SU-DHL-6 (cell line): ENCODE measurements at regions not wholly inside any gene's neighbourhood (a gene's known extent, or its start where the extent isn't known, plus 50 kb on each side); places are given as distances from the start of the nearest gene placed in this dataset.
"Not testable (repeated sequence)": the region's sequence is repeated elsewhere in the genome, so short reads cannot be mapped to it uniquely, and the experiment has no call there.

Experiments
- H2AFZ ChIP-seq: fragments of 200-600 bp; sonication (generic); 2 replicates; pipeline ENCODE4 v1.6.1; 2014; ENCODE audit warnings: low read depth, mild to moderate bottlenecking, moderate library complexity, mixed read lengths, antibody characterized with exemption, low read length; ENCODE audit not compliant: severe bottlenecking
- H3F3A ChIP-seq: fragments of 200-600 bp; shearing (Covaris generic); 2 replicates; pipeline ENCODE4 v1.6.0; 2016; ENCODE audit warnings: antibody characterized with exemption, mild to moderate bottlenecking; ENCODE audit not compliant: insufficient read depth
- H3K27ac ChIP-seq: fragments of 200-600 bp; sonication (generic); 2 replicates; pipeline ENCODE4 v1.5.1; 2016; ENCODE audit warnings: low read depth, mild to moderate bottlenecking, low read length, moderate library complexity, mixed read lengths
- H3K27me3 ChIP-seq: fragments of 200-600 bp; sonication (generic), shearing (Covaris generic); 2 replicates; pipeline ENCODE4 v1.6.0; 2014; ENCODE audit warnings: mild to moderate bottlenecking, low read length
- H3K36me3 ChIP-seq: fragments of 200-600 bp; sonication (generic); 2 replicates; pipeline ENCODE4 v1.6.1; 2014; ENCODE audit warnings: mild to moderate bottlenecking, low read length, mixed read lengths
- H3K4me2 ChIP-seq: fragments of 300-600, 200-600 bp; shearing (Covaris generic), sonication (generic); 2 replicates; pipeline ENCODE4 v1.6.0; 2014; ENCODE audit warnings: low read length, low read depth, mild to moderate bottlenecking; ENCODE audit not compliant: poor library complexity, severe bottlenecking
- H3K4me3 ChIP-seq: fragments of 200-600 bp; sonication (generic); 2 replicates; pipeline ENCODE4 v1.5.1; 2014; ENCODE audit warnings: antibody characterized with exemption, low read length, mild to moderate bottlenecking, mixed read lengths; ENCODE audit not compliant: insufficient read depth, poor library complexity, severe bottlenecking
- H3K79me2 ChIP-seq: fragments of 200-600 bp; sonication (generic); 2 replicates; pipeline ENCODE4 v1.6.1; 2014; ENCODE audit warnings: mild to moderate bottlenecking, low read length, moderate library complexity; ENCODE audit not compliant: insufficient read depth
- H3K9ac ChIP-seq: fragments of 200-600 bp; sonication (generic); 2 replicates; pipeline ENCODE4 v1.7.0; 2014; ENCODE audit warnings: mild to moderate bottlenecking, low read length
- H3K9me2 ChIP-seq: fragments of 200-600 bp; sonication (generic); replicated peaks from 2 replicates; pipeline ENCODE4 v1.6.1; 2014; ENCODE audit warnings: low read length; ENCODE audit not compliant: insufficient read depth
- H3K9me3 ChIP-seq: fragments of 200-600 bp; sonication (generic); 2 replicates; pipeline ENCODE4 v1.6.1; 2014; ENCODE audit warnings: low read length, mixed read lengths; ENCODE audit not compliant: insufficient read depth
- H4K20me1 ChIP-seq: fragments of 200-600 bp; sonication (generic); 2 replicates; pipeline ENCODE4 v1.6.1; 2014; ENCODE audit warnings: low read depth, mild to moderate bottlenecking, antibody characterized with exemption, low read length, moderate library complexity, mixed read lengths
- EZH2phosphoT487 ChIP-seq: fragments of 200-600 bp; sonication (generic), shearing (Covaris generic); conservative IDR thresholded peaks from 2 replicates; pipeline ENCODE4 v1.6.1; 2018; ENCODE audit warnings: mild to moderate bottlenecking, antibody characterized with exemption, low read length, moderate library complexity, mixed read lengths
- TF ChIP-seq, protein P1 (sequence below): fragments of 200-600 bp; sonication (generic); IDR thresholded peaks from one replicate; pipeline ENCODE4 v1.5.1; 2017; ENCODE audit warnings: antibody characterized with exemption, mild to moderate bottlenecking, low read length, moderate library complexity; ENCODE audit not compliant: insufficient read depth, poor library complexity, severe bottlenecking

DNA sequence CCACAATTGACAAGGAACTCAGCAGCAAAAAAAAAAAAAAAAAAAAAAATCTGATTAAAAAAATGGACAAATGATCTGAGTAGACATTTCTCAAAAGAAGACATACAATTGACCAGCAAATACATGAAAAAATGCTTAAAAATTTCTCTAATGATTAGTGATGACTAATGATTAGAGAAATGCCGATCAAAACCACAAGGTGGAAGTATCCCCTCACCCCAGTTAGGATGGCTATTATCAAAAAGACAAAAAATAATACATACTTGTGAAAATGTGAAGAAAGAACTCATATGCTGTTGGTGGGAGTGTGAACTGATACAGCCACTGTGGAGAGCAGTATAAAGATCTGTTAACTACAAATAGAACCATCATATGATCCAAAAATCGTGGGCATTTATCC is 245.3 kb downstream of the OSTF1 start:
- Histone ChIP-seq H3K79me2 (no peaks in the 10 kb centered on the region), H3K4me3 (no peak overlapping the region), H2AFZ (no peak overlapping the region), H3K9ac (no peak overlapping the region), H3K36me3 (no peaks in the 10 kb centered on the region), H3K9me3 (no peaks in the 10 kb centered on the region), H4K20me1 (no peaks in the 10 kb centered on the region), H3K4me2 (no peak overlapping the region), H3K27ac (no peak overlapping the region), H3K9me2 (no peaks in the 10 kb centered on the region), H3K27me3 (no peaks in the 10 kb centered on the region), H3F3A (no peaks in the 10 kb centered on the region)
- TF ChIP-seq, protein P1, sequence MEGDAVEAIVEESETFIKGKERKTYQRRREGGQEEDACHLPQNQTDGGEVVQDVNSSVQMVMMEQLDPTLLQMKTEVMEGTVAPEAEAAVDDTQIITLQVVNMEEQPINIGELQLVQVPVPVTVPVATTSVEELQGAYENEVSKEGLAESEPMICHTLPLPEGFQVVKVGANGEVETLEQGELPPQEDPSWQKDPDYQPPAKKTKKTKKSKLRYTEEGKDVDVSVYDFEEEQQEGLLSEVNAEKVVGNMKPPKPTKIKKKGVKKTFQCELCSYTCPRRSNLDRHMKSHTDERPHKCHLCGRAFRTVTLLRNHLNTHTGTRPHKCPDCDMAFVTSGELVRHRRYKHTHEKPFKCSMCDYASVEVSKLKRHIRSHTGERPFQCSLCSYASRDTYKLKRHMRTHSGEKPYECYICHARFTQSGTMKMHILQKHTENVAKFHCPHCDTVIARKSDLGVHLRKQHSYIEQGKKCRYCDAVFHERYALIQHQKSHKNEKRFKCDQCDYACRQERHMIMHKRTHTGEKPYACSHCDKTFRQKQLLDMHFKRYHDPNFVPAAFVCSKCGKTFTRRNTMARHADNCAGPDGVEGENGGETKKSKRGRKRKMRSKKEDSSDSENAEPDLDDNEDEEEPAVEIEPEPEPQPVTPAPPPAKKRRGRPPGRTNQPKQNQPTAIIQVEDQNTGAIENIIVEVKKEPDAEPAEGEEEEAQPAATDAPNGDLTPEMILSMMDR = no peak
- TF ChIP-seq EZH2phosphoT487 = no peak

DNA sequence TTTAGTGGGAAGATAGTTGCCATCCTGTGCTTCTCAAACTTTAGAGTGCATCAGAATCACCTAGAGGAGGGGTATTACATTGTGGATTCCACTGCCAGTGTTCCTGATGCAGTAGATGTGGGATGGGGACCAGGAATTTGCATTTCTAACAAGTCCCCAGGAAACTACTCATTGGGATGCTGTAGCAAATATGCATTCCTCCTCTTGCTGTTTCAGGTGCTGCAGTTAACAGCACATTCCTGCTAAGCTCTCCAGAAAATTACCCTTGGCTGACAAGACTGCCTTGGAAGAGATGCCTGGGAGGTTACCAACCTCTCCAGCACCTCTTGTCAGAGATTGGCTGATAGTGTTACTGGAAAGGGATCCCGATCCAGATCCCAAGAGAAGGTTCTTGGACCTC is 270.5 kb downstream of the OSTF1 start:
- H3K9me2 ChIP-seq = no peaks in the 10 kb centered on the region
- TF ChIP-seq EZH2phosphoT487 = no peak
- TF ChIP-seq, protein P1 = no peak
- no peaks in the 10 kb centered on the region for H3K27me3 ChIP-seq
- H3K4me3 ChIP-seq = no peak overlapping the region
- no peaks in the 10 kb centered on the region for H3K79me2 ChIP-seq
- H3K27ac ChIP-seq = no peak overlapping the region
- no peaks in the 10 kb centered on the region for H4K20me1 ChIP-seq
- H3K9me3 ChIP-seq = no peaks in the 10 kb centered on the region
- no peak overlapping the region for H3K4me2 ChIP-seq
- no peak overlapping the region for H2AFZ ChIP-seq
- no peak overlapping the region for H3K9ac ChIP-seq
- no peaks in the 10 kb centered on the region for H3F3A ChIP-seq
- no peaks in the 10 kb centered on the region for H3K36me3 ChIP-seq

DNA sequence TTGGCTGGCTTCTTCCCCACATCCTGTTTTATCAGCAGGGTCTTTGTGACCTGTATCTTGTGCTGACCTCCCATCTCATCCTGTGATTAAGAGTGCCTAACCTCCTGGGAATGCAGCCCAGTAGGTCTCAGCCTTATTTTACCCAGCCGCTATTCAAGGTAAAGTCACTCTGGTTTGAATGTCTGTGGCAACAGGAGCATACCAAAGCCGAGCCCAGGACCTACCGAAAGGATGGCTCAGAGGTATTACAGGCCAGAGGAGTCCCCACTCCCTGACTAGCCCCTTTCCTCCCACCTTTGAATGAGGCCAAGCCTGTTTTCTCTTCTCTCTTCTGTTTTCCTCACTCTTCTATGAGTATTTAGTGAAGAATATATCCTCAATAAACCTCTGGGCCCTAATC is 271.3 kb downstream of the OSTF1 start:
- TF ChIP-seq, protein P1 = no peak
- Histone ChIP-seq H3K36me3 (no peaks in the 10 kb centered on the region), H2AFZ (no peak overlapping the region), H3K9me3 (no peaks in the 10 kb centered on the region), H3K9me2 (no peaks in the 10 kb centered on the region), H3K9ac (no peak overlapping the region), H3F3A (no peaks in the 10 kb centered on the region), H3K27me3 (no peaks in the 10 kb centered on the region), H4K20me1 (no peaks in the 10 kb centered on the region), H3K4me3 (no peak overlapping the region), H3K79me2 (no peaks in the 10 kb centered on the region), H3K27ac (no peak overlapping the region), H3K4me2 (no peak overlapping the region)

DNA sequence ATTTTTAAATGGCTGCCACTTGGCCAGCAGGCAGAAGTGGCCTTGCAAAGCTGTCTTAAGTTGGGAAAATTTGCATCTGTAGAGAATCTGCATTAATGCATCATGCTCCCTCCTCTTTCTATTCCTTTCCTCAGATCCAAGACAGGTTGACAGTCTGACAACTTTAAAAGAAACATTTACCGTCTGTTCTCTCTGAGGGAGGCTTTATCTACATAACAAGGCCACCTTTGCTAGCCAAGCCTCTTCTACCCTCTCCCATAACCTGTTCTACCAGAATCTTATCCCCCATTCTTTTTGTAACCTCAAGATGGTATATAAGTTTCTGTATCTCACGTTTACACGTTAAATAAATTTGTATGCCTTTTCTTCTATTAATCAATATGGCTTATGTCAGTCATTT is 271.9 kb downstream of the OSTF1 start:
- Histone ChIP-seq H3F3A (no peaks in the 10 kb centered on the region), H3K9me3 (no peaks in the 10 kb centered on the region), H3K9ac (no peak overlapping the region), H3K4me3 (no peak overlapping the region), H3K9me2 (no peaks in the 10 kb centered on the region), H2AFZ (no peak overlapping the region), H3K36me3 (no peaks in the 10 kb centered on the region), H3K79me2 (no peaks in the 10 kb centered on the region), H3K27me3 (no peaks in the 10 kb centered on the region), H4K20me1 (no peaks in the 10 kb centered on the region), H3K4me2 (no peak overlapping the region), H3K27ac (no peak overlapping the region)
- no peak for TF ChIP-seq EZH2phosphoT487
- TF ChIP-seq, protein P1 = no peak

DNA sequence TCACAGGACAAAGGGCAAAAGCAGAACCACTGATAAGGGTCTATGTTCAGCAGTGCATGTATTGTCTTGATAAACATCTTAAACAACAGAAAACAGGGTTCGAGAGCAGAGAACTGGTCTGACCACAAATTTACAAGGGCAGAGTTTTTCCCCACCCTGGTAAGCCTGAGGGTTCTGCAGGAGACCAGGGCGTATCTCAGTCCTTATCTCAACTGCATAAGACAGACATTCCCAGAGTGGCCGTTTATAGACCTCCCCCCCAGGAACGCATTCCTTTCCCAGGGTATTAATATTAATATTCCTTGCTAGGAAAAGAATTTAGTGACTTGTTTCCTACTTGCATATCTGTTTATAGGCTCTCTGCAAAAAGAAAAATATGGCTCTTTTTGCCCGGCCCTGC is 274.1 kb downstream of the OSTF1 start:
- not testable (repeated sequence) for H3K36me3 ChIP-seq, H3K9ac ChIP-seq, H3K79me2 ChIP-seq, H3K9me3 ChIP-seq, H3K27ac ChIP-seq, H3K4me3 ChIP-seq, H4K20me1 ChIP-seq, H3K4me2 ChIP-seq, H2AFZ ChIP-seq, H3K9me2 ChIP-seq, H3K27me3 ChIP-seq, H3F3A ChIP-seq
